Caki2 (cell line): ENCODE measurements at regions not wholly inside any gene's neighbourhood (a gene's known extent, or its start where the extent isn't known, plus 50 kb on each side); places are given as distances from the start of the nearest gene placed in this dataset.

Experiments
- DNase-seq: peaks from one replicate; pipeline ENCODE4 v3.0.0-alpha.2; 2015; ENCODE audit warnings: low read depth
- in situ Hi-C: cut with HindIII; loops from 2 replicates; pipeline ENCODE4 v1.10.0; 2016; ENCODE audit warnings: low sequenced_read_pairs, low pct_unique_long_range_greater_than_20kb, mixed read lengths

DNA sequence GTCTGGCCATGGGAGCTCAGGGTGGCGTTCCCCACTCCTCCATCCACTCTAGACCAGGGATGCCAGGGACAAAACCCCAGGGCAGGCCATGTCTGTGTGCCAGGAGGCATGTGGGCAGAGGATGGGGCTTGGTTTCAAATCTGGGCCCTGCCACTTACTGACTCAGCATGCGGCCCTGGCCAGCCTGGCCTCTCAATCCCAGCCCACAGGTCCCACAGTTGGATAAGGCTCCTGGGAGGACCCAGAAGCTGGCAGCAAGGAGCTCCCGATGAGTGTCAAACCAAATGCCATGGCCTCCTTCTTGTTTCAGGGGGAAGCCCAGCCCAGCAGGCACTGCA is 1290.4 kb downstream of the BRD1 start:
- in situ Hi-C loops: no loop called here
- no peak for DNase-seq

DNA sequence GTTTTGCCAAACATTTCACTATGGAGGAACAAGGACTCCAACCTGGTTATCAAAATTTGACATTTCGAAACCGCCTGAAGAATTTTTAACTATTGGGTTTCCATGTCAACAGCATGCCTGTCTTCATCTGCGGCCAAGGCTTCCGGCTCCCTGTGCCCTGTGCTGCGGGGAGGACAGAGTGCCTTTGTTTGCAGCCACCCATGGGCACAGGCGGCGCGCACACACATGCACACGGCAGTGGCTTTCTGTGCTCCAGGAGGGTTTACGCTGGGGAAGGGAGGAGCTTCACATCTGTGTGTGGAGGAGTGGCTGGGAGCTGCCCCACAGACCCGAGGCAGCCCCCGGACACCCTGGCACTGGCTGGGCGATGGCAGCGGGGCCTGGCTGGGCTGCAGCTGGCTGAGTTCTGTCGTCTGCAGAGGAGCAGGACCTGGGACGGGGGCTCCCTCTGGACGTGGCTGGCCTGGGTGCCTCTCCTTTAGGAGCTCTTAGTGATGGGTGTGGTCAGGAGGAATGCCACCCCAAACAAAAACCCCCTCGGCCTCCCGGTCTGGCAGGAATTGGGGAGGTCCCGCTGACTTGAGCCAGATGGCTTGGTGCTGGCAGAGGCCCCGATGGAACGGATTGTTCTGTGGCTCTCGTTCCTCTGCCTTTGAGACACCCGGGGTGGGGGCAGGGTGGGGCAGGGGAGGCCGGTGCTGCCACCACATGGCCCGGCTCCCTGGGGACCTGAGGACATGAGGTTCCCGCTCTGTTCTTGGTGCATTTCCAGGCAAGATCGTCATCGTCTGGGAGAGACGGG is 1290.9 kb downstream of the BRD1 start:
- DNase-seq: no peak
- in situ Hi-C loops: no loop called here

- in situ Hi-C loops: no loop called here
- no peak for DNase-seq
Measured at GRCh38 chr22:48535868-48536540, 1291.7 kb downstream of the BRD1 start.

GRCh38 chr22:48534395-48534958 is 1293.2 kb downstream of the BRD1 start:
- in situ Hi-C loops: no loop called here

GRCh38 chr22:48532986-48533385 is 1294.7 kb downstream of the BRD1 start:
- in situ Hi-C loops: no loop called here
- no peak for DNase-seq

More at GRCh38 chr22:48534395-48534958, 1293.2 kb downstream of the BRD1 start:
- no peak for DNase-seq

GRCh38 chr22:48531761-48532435 is 1295.8 kb downstream of the BRD1 start:
- no peak for DNase-seq
- in situ Hi-C loops: no loop called here

DNA sequence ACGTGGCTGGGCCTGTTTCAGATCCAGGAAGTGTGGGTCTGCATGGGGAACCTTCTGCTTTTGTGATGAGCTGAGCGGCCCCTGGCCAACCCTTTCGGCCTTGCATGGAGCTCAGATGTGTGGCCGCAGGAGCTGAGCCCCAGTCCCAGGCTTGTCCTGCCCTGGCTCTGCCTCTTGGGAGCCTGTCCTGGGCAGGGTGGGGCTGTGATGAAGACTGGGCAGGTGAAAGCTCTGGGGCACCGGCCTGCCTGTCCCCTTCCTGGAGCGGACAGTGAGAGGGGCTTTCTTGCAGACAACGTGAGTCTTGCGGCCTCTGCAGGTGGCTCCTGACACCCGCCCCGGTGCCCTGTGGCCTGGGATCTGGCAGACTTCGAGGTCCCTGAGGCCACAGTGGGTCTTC is 1296.6 kb downstream of the BRD1 start:
- DNase-seq: no peak
- in situ Hi-C loops: no loop called here

DNA sequence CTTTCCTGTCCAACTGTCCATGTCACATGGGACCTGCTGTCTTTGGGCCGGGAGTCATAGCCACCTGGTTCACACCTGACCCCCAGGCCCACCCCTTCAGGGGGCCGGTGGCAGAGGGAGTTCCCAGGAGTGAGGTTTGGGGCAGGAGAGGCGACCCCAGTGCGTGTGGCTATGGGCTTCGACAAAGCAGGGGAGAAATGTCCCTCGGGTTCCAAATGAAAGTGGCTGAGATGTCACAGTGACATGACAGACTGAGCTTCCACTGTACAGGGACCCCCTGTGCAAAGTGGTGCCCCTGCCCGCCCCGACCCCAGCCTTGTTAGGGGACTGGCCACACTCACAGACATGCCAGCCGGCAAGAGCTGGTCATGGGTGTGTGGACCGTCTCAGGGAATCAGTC is 1297.0 kb downstream of the BRD1 start:
- DNase-seq: no peak
- in situ Hi-C loops: no loop called here

DNA sequence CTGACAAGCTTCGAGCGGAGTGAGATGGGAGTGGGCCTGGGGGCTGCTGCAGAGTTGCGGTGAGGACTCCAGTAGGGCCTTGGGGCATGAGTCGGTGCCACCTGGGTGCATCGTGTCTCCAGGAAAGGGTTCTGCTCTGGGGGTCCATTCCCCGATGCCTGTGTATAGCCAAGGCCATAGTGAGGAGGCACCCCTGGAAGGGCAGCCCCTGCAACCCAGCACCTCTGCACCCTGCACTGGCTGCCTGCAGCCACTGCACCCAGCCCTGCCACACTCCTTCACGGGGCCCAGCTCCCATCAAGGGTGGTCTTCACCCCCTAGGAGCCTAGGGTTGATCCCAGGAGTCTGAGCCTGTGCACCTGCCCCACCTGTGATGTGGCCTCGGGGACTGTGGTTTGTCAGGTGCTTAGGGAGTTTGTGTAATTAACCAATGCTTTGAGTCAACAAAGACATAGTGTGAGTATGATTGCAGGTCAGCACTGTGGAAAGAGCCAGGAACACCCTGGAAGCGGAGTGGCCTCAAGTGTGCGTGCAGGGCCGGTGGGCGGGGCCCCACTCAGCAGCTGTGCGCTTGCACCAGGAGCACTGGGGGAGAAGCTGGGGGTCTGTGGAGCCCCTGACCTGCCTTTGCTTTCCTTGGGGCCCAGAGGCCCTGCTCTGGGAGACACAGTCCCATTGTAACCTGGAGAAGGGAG is 1299.3 kb downstream of the BRD1 start:
- no peak for DNase-seq
- in situ Hi-C loops: no loop called here

DNA sequence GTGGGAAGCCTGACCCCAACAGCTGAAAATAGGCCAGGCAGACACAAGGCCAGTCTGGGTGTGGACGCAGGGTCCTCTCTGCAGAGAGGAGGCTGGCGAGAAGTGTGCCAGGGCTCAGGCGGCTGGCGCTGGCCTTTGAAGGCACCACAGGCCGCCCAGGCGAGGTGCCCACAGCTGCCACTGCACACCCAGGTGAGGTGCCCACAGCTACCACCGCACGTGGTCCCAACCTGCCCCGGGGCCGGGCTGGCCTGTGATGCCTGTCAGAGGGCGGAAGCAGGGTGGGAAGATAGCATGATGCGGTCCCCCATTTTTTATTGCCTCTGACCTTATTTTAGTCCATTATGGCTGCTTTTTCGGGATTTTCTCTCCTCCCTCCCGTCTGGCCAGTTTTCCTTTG is 1303.9 kb downstream of the BRD1 start:
- in situ Hi-C loops: no loop called here
- DNase-seq: no peak

DNA sequence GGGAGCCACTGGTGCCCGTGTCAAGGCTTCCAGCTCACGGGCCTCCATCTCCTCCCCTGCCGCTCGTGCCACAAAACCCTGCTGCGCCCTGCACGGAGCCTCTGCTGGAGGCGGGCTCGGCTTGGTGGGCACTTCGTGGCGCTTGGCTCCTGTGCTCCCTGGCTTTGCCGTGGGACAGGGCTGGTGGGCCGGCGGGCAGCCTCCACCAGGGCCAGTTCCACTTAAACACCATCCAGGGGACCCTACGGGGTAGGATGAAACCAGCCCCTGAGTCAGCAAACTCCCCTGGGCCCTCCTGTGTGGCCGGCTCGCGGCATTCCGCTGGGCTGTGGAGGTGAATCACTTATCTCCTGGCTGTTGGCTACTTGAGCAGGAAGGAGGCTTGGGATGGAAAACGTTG is 1304.6 kb downstream of the BRD1 start:
- DNase-seq: no peak

DNA sequence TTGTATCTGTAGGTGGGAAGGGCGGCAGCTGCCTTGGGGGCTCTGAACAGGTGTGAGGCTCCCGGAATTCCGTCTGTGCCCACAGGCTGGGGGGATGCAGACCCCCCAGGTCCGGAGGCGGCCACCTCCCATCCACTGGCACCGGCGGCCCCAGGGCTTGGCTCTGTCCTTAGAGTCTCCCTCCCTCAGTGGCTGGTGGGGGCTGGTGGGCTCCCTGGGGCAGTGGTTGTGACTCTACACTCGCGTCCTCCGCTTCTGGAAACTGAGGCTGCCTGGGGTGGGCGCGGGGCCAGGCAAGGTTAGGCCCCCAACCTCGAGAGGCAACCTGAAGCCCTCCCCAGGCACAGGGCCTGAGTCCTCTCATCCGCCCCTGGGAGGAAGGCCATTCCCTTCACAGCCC is 1305.4 kb downstream of the BRD1 start:
- no peak for DNase-seq
- in situ Hi-C loops: no loop called here

More for the DNA sequence above, 1304.6 kb downstream of the BRD1 start:
- in situ Hi-C loops: no loop called here

DNA sequence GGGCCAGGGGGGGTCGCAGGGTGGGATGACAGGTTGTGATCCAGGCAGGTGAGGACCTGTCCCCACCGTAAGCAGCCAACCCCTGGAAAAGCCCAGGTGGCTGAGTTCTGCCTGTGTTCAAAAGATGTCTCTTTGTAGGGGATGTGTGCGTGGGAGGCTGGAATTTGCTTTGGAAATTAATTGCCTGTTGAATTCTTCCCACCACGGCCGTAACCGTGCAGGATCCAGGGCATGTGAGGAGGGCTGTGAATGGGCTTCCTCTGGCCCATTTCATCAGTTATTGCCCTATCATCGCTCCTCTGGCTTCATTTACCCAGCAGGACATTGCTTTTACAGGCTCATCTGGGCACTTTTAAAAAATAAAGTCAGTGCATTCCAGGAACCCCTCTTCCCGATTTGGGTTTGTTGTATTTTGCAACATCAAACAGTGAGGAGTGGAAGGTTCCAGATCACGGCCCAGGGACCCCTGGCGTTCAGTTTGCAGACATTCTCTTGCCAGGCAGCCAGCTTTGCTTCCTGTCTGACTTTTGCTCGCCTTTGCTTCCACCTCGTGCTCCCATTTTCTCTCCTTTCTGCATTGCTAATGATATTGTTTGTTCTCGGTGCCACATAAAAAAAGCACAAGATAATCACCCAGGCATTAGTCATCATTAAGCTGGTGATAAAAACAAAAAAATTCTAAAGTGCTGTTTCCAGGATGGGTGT is 1306.6 kb downstream of the BRD1 start:
- in situ Hi-C loops: no loop called here
- no peak for DNase-seq

GRCh38 chr22:48520207-48520606 is 1307.5 kb downstream of the BRD1 start:
- in situ Hi-C loops: no loop called here

GRCh38 chr22:48517039-48518030 is 1310.3 kb downstream of the BRD1 start:
- in situ Hi-C loops: no loop called here
- DNase-seq: no peak

More at GRCh38 chr22:48520207-48520606, 1307.5 kb downstream of the BRD1 start:
- DNase-seq: no peak

GRCh38 chr22:48516571-48516970 is 1311.1 kb downstream of the BRD1 start:
- in situ Hi-C loops: no loop called here
- no peak for DNase-seq
